GM19463 (cell line): ENCODE measurements at regions not wholly inside any gene's neighbourhood (a gene's known extent, or its start where the extent isn't known, plus 50 kb on each side); places are given as distances from the start of the nearest gene placed in this dataset.

ENCODE experiments used
- ATAC-seq: cut with Tn5 transposase; IDR thresholded peaks from one replicate; pipeline ENCODE4 v1.9.1; 2021; ENCODE audit warnings: mild to moderate bottlenecking, moderate library complexity; ENCODE audit not compliant: unreplicated experiment

DNA sequence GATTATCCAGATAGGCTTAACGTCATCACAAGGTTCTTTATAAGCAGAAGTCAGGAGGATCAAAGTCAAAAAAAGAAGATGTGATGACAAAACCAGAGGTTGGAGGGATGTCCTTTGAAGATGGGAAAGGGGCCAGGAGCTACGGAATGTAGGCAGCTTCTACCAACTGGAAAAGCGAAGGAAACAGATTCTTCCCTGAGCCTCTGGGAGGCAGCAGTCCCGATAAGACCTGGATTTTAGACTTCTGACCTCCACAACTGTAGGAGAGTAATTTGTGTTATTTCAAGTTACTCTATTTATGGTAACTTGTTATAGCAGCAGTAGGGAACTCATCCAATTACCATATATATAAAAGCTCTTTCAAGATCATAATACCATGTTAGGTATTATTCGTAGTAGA, 98.8 kb upstream of the MYCBP2 start:
- ATAC-seq, result no peak

- ATAC-seq, result no peak
These were observed 96.4 kb upstream of the MYCBP2 start for GRCh38 chr13:77423296-77423695.

DNA sequence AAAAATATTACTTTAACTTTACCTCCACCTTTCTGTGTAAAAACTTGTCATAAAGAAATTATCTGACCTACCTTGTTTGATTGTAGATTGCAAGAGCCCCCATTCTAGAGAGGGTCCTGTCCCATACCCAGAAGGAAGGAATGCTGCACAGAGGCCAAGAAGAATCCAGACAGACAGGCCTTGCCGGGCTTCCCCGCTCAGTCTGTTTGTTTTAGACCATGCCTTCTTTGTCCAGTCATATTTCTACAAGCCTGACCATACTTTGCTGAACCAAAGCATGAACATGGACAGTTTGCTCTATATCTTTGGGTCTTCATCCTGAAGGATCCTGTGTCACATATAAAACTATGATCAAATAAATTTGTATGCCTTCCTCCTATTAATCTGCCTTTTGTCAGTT, 95.8 kb upstream of the MYCBP2 start:
- ATAC-seq, result no peak

DNA sequence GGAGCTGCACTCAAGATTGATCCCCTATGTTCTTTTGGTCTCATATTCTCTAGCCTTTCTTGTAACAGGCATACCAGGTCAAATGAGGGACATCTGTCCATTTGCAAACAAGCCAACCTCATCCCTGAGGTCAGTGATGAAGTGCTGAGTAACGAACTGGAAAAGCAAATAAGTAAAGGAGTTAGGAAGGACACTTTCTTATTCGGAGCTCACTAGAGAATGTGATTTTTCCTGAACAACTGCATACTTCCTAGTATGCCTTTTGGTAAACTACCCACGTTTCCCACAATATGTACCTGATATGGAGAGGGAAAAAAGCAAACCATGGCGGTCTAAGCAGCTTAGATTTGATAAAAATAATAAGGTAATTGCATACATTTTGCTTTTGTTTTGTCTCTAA, 91.0 kb upstream of the MYCBP2 start:
- no peak for ATAC-seq

DNA sequence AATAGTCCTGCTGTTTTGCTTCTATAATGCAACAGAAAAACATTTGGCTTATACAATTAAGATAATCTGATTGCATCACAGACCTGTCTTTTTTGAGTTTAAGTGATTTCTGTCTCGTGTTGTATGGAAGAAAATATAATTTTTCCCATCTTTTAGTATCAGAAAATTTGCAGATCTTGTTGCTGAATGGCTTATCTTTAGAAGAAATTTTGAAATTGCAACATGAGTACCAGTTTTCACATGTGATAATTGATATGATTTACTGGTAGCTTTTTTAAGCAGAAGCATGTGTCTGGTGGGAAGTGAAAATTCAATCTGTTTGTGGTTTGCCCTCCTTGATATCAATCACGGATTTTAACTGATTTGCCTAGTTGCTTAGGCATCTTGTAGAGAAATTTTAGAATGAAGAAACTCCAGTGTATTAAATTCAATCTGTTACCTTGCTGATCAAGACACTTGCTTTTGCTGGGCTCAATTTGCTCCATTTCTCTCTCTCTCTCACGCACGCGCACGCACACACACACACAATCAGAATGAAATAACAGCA, 89.8 kb upstream of the MYCBP2 start:
- no peak for ATAC-seq

- ATAC-seq, result peak; percentile 79
These were observed 88.6 kb upstream of the MYCBP2 start for GRCh38 chr13:77415253-77416071.

DNA sequence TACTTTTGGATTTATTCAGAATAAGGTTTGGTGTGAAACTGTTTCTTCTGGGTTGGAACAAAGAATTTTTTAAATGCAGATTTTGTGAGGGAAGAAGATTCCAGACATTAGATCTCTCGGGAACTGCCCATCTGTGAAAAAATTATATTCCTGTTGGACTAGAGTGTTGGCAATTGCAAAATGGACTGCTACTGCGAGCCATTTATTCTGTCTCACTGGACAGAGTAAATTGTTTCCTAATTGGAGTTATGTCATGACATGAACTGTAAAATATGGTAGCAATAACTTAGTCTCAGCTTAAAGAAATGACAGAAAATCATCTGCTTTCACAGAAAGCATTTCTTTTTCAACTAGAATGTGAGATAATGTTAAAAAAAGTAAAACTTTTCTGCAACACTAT, 86.0 kb upstream of the MYCBP2 start:
- ATAC-seq, result no peak

- no peak for ATAC-seq
These were observed 85.3 kb upstream of the MYCBP2 start for GRCh38 chr13:77412116-77412635.

GRCh38 chr13:77409412-77409811, 82.5 kb upstream of the MYCBP2 start:
- no peak for ATAC-seq

DNA sequence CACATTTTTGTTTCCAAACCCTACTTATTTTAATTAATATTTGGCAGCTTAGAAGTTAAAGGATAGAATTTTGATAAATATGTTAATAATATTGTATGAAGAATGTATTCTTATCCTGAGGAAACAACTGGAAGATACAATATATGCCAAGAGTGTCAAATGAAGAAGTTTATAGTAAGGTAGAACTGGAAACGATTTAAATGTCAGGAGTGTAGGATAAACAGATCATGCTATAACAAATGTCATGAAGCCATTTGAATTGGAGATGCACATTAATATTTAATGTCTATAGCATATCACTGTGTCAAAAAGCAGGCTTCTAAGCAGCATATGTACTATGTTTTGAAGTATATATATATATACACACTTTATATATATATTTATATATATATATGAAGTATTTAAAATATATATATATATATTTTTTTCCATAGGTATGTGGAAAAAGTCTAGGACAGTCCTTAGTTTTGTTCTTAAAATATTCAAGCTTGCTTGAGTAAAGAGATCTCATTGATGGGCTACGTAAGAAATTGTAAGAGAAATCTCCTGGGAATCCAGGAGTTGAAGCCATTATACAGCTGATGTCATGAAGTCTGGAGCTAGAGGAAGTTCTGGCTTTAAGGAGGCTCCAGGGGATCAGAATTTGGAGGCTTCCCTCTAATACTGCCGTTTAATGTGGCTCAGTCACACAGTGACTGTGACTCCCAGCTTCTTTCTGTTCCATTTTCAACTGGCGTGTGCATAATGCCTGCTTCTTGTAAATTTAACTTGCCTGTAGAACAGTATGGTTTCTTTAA, 79.9 kb upstream of the MYCBP2 start:
- ATAC-seq, result no peak

- ATAC-seq, result no peak
These were observed 72.1 kb upstream of the MYCBP2 start for GRCh38 chr13:77398825-77399620.

GRCh38 chr13:77397636-77398035, 70.7 kb upstream of the MYCBP2 start:
- no peak for ATAC-seq

GRCh38 chr13:77391475-77391874, 64.6 kb upstream of the MYCBP2 start:
- ATAC-seq, result no peak

GRCh38 chr13:77390391-77390790, 63.5 kb upstream of the MYCBP2 start:
- ATAC-seq, result no peak

- peak; percentile 74 for ATAC-seq
These were observed 62.7 kb upstream of the MYCBP2 start for GRCh38 chr13:77389625-77390000.

- ATAC-seq, result peak; percentile 3
These were observed 62.2 kb upstream of the MYCBP2 start for GRCh38 chr13:77388944-77389624.

DNA sequence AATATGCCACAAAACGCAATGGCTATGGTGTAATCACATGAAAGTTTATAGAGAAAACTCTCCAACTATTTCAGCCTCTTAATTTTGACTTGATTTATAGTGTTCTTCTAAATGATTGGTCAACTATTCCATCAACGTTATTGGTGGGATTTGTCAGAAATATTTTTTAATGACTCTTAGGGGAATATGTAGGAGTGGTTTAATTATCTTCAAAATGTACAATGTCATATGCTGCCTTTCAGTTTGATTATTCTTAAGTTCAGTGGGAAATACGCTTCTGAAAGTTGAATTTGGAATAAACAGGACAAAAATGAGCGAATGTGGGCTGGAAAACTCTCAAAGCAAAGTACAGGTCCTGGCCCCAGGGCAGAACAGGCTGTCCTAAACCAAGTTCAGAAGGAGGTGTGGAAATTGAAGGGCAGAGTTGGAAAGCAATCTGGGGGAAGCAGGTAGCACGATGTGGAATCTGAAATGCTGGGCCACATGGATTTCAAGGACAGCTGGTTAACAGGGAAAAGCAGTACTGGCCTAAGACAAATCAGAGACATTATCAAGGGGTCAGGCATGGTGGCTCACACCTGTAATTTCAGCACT, 60.8 kb upstream of the MYCBP2 start:
- no peak for ATAC-seq

GRCh38 chr13:77386880-77387606, 60.1 kb upstream of the MYCBP2 start:
- ATAC-seq, result peak; percentile 48

DNA sequence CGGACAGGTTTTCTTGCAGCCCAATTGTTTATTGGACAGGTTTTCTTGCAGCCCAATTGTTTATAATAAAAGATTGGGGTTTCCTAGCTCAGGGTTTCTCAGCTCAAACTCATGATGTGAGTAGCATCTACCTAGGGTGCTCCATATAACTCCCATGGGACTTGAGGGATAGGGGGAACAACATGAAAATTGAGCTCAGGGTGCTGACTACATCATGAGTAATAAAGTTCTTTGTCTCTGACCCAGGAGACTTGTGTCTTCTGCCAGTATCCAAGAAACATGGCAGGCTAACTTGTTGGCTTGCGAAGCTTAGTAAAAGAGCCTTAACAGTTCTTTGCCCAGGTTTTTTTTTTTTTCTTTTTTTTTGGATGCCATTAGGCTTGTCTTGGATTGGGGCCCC, 59.2 kb upstream of the MYCBP2 start:
- ATAC-seq, result no peak
